MM.1S (cell line): ENCODE measurements at regions not wholly inside any gene's neighbourhood (a gene's known extent, or its start where the extent isn't known, plus 50 kb on each side); places are given as distances from the start of the nearest gene placed in this dataset.

Source experiments
- CTCF ChIP-seq: fragments of 300-600 bp; sonication (generic); IDR thresholded peaks from 2 replicates; pipeline ENCODE4 v1.5.1; 2016; ENCODE audit warnings: antibody characterized with exemption, low read length, mixed read lengths
- EZH2phosphoT487 ChIP-seq: fragments of 300-600 bp; sonication (generic); IDR thresholded peaks from 2 replicates; pipeline ENCODE4 v1.6.1; 2018; ENCODE audit warnings: antibody characterized with exemption, low read length

DNA sequence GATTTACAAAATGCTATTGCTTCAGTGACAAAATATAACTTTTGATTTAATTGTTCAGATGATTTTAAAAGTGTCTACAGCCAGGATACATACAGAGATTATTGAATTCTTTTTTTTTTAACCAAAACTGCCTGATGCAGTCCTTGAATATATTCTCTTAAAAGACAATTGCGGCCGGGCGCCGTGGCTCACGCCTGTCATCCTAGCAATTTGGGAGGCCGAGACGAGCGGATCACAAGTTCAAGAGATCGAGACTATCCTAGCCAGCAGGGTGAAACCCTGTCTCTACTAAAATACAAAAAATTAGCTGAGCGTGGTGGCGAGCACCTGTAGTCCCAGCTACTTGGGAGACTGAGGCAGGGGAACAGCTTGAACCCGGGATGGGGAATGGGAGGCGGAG, 497.0 kb upstream of the FSIP2 start:
- TF ChIP-seq CTCF (no peak), EZH2phosphoT487 (no peak)
